ENCODE measurements at regions not wholly inside any gene's neighbourhood (a gene's known extent, or its start where the extent isn't known, plus 50 kb on each side); places are given as distances from the start of the nearest gene placed in this dataset.

DNA sequence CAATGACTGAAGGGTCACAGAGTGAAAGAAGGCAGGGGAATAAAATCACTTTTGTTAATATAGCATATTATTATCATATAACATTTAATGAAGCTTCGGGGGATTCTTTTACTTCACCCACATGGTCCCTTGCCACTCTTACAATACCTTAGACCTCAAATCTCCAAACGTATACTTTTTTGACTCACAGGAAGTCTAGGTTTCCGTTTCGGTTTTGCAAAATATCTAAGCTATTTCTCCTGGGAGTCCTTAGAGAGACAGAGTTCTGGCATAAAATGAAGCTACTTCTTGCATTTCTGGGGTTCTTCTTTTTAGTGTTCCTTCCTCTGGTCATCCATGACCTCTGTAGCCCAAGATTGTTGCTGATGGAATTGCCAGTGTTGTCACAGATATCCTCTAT lies 590.5 kb upstream of the ATP2B1 start:
- no peak for DNase-seq

DNA sequence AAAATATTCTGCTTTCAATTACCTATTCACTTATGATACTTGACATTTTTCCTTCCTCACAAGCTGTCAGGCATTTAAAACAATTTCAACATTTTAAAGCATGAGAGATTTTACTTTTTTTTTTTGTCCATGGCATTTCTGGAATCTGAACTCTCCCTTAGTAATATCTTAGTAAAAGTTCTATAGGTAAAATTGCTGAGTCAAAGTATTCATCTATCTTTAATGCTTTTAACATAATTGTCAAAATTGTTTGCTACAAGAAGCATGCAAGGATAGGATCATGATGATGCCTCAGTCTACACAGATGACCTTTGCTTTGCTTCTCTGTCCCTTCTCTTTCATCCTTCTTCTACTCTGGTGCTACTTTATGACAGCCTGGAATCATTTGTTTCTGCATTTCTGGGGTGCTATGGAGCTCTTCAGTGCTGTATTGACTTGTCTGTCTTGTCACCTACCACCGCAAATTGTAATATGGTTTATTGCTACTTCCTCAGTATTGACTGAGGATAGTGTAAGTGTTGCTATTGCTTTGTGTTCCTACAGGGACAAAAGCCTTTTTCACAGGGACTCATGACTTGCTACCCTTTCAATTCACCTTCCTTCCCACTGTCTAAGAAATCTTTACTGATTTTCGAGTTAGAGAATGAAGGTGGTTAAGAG lies 589.8 kb upstream of the ATP2B1 start:
- DNase-seq, result no peak

DNA sequence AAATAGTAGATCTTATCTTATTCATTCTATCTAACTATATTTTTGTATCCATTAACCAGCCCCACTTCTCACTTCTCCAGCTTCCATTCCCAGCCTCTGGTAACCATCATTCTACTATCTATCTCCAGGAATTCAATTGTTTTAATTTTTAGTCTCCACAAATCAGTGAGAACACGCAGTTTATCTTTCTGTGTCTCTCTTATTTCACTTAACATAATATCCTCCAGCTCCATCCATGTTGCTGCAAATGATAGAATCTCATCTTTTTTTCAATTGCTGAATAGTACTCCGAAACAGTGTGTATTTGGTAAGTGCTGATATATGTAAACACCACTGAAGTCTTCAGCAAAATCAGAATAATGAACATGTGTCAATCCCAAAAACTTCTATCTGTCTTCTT lies 587.2 kb upstream of the ATP2B1 start:
- DNase-seq, result no peak

DNA sequence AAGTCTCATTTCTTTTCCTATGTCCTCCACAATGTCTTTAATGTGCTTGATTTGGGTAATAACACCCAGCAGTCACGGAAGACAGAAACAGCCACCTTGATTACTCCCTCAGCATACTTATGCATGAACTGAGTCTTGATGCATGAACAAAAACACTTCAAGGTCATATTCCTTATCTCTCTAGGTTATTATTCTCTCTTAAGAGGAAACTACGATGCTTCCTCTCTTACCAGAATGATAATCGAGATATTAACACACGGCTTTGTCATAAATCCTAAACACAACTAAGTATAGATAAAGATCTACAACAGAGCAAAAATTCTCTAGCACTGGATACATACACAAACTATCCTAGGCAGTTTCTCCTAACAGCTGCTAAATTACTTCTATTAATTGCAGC lies 583.5 kb upstream of the ATP2B1 start:
- no peak for DNase-seq

DNA sequence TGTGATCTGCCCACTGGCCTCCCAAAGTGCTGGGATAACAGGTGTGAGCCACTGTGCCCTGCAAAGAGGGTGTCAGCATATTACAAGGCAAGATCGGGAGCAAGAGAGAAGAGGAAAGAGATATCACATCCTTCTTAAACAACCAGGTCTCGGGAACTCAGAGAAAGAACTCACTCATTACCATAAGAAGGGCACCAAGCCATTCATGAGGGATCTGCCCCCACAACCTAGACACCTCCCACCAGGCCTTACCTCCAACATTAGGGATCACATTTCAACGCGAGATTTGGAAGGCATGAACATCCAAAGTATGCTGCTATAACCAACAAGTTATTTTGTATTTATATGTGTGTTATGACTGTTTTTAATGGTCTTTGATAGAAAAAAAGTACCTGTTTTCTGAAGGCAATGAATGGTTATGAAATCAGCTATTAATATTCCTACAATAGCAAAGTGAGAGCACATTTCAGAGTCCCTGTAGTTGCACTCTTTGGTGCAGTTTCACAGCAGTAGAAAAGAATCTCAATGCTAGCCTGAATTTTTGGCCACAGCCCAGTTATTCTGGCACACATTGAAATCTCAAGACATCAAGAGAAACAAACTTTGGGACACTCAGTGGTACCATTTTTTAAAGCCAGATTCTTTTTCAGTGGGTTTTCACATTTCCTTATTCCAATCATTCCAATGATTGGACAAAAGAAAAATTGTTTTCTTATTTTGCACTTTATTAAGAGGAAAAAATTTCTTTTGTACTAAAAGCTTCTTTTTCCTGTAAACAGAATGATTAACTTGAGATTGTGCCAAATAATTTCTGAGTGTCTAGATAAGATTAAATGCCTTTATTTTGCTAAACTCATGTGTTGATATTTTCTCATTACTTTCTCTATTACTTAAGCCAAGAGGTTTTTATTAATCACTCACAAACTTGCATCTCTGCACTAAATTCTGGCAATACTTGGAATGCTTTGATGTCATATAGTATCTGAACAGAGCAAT lies 582.6 kb upstream of the ATP2B1 start:
- no peak for DNase-seq

DNA sequence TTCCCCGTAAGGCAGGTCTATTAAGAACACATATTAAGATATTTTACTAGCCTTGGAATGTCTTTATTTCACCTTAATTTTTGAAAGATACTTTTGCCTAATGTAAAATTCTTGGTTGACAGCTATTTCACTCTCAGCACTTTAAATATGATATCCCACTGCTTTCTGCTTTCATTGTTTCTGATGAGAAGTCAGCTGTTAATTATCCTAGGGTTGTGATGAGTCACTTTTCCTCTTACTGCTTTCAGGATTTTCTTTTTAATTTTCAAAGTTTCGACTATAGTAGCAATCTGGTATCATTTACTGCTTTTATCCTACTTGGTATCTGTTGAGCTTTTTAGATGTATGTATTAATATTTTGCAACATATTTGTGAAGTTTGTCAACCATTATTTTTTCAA lies 578.9 kb upstream of the ATP2B1 start:
- no peak for DNase-seq

DNA sequence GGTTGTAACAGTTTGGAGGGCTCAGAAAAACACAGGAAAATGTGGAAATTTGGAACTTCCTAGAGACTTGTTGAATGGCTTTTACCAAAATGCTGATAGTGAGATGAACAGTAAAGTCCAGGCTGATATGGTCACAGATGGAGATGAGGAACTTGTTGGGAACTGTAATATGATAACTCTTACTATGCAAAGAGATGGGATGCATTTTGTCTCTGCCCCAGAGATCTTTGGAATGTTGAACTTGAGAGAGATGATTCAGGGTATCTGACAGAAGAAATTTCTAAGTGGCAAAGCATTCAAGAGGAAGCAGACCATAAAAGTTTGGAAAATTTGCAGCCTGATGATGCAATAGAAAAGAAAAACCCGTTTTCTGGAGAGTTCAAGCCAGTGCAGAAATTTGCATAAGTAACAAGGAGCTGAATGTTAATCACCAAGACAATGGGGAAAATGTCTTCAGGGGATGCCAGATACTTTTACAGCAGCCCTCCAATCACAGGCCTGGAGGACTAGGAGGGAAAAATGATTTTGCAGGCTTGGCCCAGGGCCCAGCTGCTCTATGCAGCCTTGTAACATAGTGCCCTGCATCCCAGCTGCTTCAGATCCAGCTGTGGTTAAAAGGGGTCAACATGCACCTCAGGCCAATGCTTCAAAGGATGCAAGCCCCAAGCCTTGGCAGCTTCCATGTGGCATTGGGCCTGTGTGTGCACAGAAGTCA lies 572.7 kb upstream of the ATP2B1 start:
- no peak for DNase-seq

DNA sequence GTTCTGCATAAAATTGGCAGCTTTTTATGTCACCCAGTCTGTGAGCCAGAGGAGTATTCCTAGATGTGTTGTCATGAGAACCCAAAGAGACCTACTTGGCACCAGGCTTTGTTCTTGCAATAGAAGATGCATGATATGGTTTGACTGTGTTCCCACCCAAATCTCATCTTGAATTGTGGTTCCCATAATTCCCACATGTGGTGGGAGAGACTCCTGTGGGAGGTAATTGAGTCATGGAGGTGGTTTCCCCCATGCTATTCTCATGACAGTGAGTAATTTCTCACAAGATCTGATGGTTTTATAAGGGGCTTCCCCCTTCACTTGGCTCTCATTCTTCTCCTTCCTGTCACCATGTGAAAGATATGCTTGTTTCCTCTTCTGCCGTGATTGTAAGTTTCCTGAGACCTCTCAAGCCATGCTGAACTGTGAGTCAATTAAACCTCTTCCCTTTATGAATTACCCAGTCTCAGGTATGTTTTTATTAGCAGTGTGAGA lies 572.0 kb upstream of the ATP2B1 start:
- no peak for DNase-seq

DNA sequence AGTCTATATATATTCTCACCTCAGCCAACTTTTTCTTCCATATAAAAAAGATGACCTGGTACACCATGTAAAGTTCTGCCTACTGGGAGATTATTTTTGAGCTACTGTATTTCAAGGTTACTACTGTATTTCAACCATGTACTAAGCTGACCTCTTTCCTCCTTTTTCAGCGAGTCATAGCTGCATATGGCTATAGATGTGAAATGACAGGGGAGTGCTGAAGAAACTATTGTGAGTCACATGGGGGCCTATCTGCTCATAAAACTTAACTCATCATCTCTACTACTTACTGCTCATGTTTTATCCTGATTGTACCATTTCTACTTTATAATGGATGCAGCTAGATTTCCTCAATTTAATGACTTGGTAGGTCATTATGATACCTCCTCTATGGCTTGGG lies 571.4 kb upstream of the ATP2B1 start:
- DNase-seq, result no peak

DNA sequence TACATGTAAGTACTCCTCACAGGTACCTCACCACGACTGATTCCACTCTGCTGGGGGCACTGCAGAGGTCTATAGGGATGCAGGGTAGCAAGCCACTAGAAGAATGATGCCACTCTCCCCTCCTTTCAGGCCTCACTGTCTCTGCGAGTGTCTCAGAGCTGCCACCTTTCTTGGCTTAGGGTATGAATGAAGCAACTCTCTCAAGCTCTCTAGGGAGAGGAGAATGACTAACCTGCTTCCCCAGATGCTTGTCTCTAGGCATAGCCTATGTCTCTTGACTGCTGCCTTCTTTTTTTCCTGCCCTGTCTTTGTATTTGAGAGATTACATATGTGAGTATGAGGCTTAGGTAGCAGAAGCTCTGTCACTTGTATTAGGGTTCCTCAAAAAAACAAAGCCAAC lies 566.5 kb upstream of the ATP2B1 start:
- no peak for DNase-seq

DNA sequence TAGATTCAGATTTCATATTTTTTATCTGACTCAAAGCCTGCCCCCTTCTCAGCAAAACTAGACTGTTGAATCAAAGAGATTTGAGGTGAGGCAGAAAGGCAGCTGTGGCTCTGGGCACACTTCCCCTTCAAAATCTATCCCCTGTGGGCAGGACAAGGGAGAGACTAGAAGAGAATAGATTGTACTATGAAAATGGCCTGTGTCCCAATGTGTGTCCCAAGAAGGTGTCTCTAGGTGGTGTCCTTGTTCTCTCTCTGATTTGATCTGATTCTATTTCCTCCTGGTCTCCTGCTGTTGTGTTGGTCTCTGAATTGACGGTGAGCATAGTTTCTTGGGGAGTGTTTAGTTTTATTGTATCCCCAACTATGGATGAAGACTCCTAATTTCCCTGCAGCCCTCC lies 565.8 kb upstream of the ATP2B1 start:
- DNase-seq, result no peak

DNA sequence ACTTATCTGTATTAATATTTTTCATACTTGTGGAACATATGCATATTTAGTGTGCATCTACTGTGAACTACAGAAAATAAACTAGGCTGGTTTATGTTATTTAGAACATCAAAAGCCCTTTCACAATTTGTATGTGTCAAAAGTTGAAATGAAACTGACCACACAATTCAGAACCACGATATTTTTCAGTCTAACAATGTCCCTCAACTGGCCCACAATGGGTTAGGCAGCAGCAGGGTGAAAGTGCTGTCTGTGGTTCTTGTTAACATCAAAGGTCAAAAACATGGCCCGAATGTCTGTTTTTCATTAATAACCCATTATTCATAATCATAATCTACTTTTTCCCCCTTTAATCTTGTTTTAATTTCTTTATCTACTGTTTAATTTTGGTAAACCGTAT lies 559.9 kb upstream of the ATP2B1 start:
- DNase-seq, result no peak

DNA sequence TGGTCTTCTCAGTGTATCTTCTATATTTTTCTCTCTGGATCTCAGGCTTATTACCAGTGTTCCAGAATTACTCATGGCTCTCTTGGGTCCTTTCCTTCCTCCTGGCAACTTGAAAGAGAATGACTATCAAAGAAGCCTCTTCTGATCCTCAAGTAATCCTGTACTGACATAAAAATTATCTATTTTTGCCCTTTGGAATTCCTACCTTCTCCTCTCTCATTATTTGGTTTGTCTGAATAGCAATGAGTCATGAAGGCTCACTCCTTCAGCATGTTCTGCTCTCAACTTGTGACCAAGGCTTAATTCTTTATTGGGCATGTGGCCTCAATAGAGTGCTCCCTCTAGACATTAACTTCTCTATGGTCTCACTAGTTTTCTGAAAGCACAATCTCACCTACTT lies 553.6 kb upstream of the ATP2B1 start:
- DNase-seq, result no peak

DNA sequence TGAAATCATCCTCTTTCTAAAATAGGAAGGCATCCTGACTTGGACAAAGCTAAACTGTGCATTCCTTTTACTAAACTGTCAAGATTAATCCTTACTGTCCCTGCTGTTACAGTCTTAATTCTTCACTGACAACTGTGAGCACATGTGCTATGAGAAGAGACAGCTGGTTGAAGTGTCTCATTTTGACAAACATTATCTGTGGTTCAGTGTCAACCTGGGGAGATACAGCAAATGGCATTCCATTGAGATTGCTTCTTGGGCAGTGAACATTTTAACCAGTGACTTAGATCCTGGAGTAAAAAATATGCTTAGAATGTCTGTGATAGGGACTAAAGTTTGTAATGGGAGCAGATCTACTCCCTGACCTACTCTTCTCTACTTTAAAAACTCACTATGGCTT lies 552.6 kb upstream of the ATP2B1 start:
- DNase-seq, result no peak

DNA sequence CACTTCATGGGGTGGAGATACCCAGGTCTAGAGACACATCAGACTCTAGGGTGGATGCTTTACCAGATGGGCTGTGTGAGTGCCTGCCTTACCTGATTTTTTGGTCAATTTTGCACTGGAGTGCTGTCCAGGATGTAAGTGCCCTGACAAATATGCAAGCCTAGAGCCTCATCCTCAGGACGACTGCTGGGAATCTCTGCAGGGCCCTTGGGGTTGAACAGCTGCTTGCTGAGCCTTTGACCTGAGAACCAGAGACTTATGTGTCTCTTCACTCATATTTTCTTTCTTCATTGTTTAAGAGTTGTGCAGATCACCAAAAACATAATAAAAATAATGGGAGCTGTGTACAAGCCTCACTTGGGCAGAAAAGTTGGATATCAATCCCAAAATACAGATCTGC lies 551.5 kb upstream of the ATP2B1 start:
- no peak for DNase-seq

DNA sequence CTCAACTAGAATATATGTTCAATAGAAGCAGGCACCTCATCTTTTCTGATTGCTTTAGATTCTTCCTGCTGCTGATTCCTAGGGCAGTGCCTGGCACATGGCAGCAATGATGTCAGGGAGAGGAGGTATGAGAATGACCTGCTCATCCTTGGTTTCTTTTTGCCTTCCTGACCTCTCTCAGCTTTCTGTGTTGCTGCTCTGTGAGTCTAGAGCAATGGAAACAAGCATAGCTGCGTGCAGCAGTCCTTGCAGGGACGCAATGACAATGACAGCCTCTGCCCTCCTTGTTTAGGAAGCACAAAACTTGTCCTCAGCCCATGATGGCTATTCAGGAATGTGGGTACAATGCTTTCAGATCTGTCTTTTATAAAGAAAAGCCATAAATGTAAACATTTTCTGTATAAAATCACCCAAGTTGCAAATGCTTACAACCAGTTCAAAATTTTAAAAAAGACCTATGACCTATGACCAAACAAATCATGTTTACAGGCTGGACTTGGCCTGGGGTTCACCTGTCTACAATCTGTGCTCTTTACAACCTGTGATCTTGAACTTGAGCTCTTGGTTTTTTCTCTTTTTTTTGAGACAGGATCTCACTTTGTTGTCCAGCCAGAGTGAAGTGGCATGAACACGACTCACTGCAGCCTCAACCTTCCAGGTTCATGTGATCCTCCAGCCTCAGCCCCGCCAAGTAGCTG lies 549.4 kb upstream of the ATP2B1 start:
- DNase-seq, result no peak

DNA sequence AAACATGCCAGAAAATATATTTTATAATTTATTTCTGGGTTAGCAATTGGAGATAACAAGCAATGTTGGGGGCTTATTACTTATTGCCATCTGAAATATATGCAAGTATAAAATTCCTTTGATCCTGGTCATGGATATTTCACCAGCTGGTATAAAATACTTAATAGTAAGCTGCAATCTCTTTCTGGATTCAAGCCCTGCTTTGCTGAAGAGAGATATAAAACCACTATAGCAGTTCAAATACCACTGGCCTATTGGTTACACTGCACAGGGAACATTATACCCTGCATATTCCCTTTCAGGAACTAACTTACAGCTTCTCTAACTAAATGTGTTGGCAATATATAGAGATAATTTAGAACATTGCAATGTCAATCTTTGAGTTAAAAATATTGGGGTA lies 546.2 kb upstream of the ATP2B1 start:
- DNase-seq, result no peak

DNA sequence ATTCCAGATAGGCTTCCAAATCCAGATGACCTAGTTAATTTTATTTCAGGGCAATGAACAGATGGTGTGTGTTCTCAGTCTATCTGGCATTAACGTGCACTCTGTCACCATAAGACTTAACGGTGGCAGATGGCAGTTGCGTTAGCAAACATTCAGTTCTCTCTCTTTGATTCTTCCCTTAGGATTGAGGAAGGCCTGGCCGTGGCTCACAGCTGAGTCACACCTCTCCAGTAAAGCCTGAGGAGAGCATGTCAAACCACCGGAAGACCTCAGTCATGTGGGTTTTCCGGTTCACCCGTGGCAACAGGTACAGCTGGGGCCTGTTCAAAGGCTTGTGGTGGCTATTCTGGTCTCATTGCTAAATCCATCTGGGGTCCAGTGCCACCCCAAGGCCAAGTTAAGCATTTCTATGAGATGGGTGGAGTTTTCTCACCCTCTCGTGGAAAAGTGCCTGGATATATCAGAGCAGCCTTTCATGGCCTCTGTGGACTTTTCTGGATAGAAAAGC lies 545.1 kb upstream of the ATP2B1 start:
- peak; percentile 22 for DNase-seq

DNA sequence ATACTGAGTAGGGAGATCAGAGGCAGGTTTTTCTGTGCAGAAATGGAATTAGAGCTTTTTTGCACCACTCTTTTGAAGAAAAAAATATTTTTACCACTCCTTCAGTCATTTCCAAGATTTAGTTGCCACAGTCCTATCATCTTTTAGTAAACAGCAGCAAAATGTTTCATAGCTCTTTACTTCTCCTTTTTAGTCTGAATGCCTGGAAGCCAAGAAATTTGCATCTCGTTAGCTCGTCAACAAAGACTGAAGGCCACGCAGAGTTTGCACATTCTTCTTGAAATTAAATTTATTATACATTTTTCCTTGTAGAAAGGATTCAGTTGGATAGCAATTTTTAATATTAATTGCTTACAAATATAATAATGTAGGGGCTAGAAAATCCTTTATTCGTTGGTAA lies 544.5 kb upstream of the ATP2B1 start:
- no peak for DNase-seq

DNA sequence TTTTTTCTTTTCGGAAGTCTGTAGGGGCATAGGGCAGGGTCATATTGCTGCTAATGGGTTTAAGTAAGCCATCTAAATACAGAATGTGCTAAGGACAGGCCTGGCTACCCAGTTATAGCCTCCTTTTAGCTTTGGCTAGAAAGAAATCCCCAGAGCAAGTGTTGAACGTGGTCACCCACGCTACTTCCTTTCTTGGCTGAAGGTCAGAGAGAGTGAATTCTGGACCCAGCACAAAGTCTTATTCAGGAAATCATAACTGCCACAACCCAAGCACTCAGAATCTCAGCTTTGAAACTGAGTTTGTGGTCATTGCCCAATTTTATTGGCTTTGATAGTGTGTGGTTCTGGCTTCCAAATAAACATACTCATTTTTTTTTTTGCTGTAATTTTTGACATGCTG lies 542.1 kb upstream of the ATP2B1 start:
- no peak for DNase-seq

DNA sequence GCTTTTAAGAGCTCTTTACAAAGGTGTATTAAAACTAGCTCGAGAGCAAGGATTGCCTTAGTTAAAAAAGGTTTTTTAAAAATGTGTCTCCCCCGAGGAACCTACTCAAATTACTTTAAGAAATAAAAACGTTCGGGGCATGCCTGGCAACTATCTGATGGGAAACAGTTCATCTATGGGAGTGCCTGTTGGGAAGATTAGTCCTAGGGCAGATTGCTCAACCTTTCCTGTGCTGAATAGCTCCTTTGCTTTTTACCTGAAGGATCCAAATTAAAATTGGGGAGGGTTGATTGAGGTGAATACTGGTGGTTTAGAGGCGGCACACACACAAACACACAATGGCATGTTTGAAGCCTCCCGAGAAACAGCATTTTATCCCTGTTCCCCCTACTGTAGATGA lies 541.4 kb upstream of the ATP2B1 start:
- DNase-seq, result no peak

DNA sequence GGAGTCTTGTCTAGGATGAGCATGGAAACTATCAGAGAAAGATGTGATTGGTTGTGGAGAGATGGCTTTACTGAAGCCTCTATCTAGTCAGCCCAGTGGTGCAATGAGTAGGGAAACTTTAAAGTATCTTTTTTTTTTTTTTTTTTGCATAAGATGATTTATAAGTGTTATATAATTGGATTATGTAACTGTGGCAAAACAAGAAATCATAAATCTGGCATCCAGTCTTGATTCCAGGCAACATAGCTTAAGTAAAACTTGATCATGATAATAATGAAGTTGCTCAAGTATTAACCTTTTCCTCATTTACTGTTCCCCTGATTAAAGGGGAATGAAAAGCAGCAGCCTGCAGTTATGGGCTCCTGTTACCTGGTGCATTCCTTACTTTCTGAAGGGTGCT lies 538.0 kb upstream of the ATP2B1 start:
- no peak for DNase-seq

DNA sequence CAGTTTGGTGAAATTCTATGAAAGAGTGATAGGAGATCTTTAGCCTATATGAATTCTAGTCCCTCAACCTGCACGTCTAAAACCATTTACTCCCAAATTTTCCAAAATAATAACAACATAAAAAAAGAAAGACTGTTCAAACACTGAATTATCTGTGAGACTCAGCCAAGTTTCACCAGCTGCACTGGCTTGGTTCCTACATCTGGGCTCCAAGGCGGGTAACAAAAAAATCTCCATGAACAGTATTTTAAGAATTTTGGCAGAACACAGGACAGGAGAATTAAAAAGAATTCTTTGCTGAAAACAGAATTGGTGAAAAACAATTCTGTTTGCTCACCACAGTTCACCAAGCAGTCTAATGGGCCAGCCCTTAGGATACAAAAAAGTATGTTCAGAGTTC lies 536.8 kb upstream of the ATP2B1 start:
- DNase-seq, result no peak

Measured in activated T-cell treated with anti-CD3 and anti-CD28 coated beads, Interleukin-2, amount 50 U/mL, for 1 hour (primary cell).